Retina (tissue), 1 donor: ENCODE measurements at regions not wholly inside any gene's neighbourhood (a gene's known extent, or its start where the extent isn't known, plus 50 kb on each side); places are given as distances from the start of the nearest gene placed in this dataset.
"Not testable (repeated sequence)": the region's sequence is repeated elsewhere in the genome, so short reads cannot be mapped to it uniquely, and the experiment has no call there.

Experiments used
- DNase-seq: peaks from one replicate; pipeline ENCODE4 v3.0.0-alpha.2; 2016

- DNase-seq = not testable (repeated sequence)
These were observed 254.5 kb upstream of the PLGLB1 start for GRCh38 chr2:87275974-87276629.

GRCh38 chr2:87276673-87277072 lies 255.0 kb upstream of the PLGLB1 start:
- not testable (repeated sequence) for DNase-seq

GRCh38 chr2:87277734-87278133 lies 256.1 kb upstream of the PLGLB1 start:
- not testable (repeated sequence) for DNase-seq

GRCh38 chr2:87280596-87281355 lies 259.1 kb upstream of the PLGLB1 start:
- not testable (repeated sequence) for DNase-seq

GRCh38 chr2:87283735-87284470 lies 262.3 kb upstream of the PLGLB1 start:
- DNase-seq = not testable (repeated sequence)

- DNase-seq = not testable (repeated sequence)
These were observed 262.8 kb upstream of the PLGLB1 start for GRCh38 chr2:87284471-87284772.

GRCh38 chr2:87285139-87285538 lies 263.5 kb upstream of the PLGLB1 start:
- DNase-seq = not testable (repeated sequence)

- not testable (repeated sequence) for DNase-seq
These were observed 269.1 kb upstream of the PLGLB1 start for GRCh38 chr2:87290566-87291307.

GRCh38 chr2:87291400-87292200 lies 270.0 kb upstream of the PLGLB1 start:
- not testable (repeated sequence) for DNase-seq

- DNase-seq = not testable (repeated sequence)
These were observed 272.4 kb upstream of the PLGLB1 start for GRCh38 chr2:87293931-87294594.

- DNase-seq = not testable (repeated sequence)
These were observed 273.5 kb upstream of the PLGLB1 start for GRCh38 chr2:87295135-87295534.

GRCh38 chr2:87301349-87301748 lies 279.7 kb upstream of the PLGLB1 start:
- not testable (repeated sequence) for DNase-seq

- DNase-seq = not testable (repeated sequence)
These were observed 280.2 kb upstream of the PLGLB1 start for GRCh38 chr2:87301871-87302270.

GRCh38 chr2:87308621-87309020 lies 287.0 kb upstream of the PLGLB1 start:
- not testable (repeated sequence) for DNase-seq

GRCh38 chr2:87309785-87310184 lies 288.1 kb upstream of the PLGLB1 start:
- not testable (repeated sequence) for DNase-seq

- not testable (repeated sequence) for DNase-seq
These were observed 290.3 kb upstream of the PLGLB1 start for GRCh38 chr2:87311896-87312441.

- DNase-seq = not testable (repeated sequence)
These were observed 293.0 kb upstream of the PLGLB1 start for GRCh38 chr2:87314622-87315021.

GRCh38 chr2:87315183-87315902 lies 293.7 kb upstream of the PLGLB1 start:
- DNase-seq = not testable (repeated sequence)

- not testable (repeated sequence) for DNase-seq
These were observed 295.5 kb upstream of the PLGLB1 start for GRCh38 chr2:87317193-87317592.

GRCh38 chr2:87318814-87319491 lies 297.3 kb upstream of the PLGLB1 start:
- not testable (repeated sequence) for DNase-seq
